Neural progenitor cell (in vitro differentiated cells): ENCODE measurements at regions not wholly inside any gene's neighbourhood (a gene's known extent, or its start where the extent isn't known, plus 50 kb on each side); places are given as distances from the start of the nearest gene placed in this dataset.

ENCODE experiments used
- CTCF ChIP-seq: fragments of 200-600 bp; sonication (generic); IDR thresholded peaks from 2 replicates; pipeline ENCODE4 v1.5.1; 2017; ENCODE audit warnings: antibody characterized with exemption, mild to moderate bottlenecking
- EZH2 ChIP-seq: fragments of 200-600 bp; sonication (generic); IDR thresholded peaks from 2 replicates; pipeline ENCODE4 v1.6.1; 2017; ENCODE audit warnings: antibody characterized with exemption, mild to moderate bottlenecking, moderate library complexity
- EZH2phosphoT487 ChIP-seq: fragments of 200-600 bp; sonication (generic); IDR thresholded peaks from 2 replicates; pipeline ENCODE4 v1.6.1; 2017; ENCODE audit warnings: antibody characterized with exemption

GRCh38 chrX:68998716-68999115 is 166.5 kb downstream of the PJA1 start:
- no peak for TF ChIP-seq CTCF
- no peak for TF ChIP-seq EZH2
- TF ChIP-seq EZH2phosphoT487, result no peak
